ENCODE measurements at regions not wholly inside any gene's neighbourhood (a gene's known extent, or its start where the extent isn't known, plus 50 kb on each side); places are given as distances from the start of the nearest gene placed in this dataset.

- TF ChIP-seq CTCF (IDR thresholded peaks at IDR 0.05; ENCODE audit: low read depth, low read length) (no peak), MYC (IDR thresholded peaks at IDR 0.05; ENCODE audit: low read depth, low read length) (0 out of 2 replicates have a peak, but pooled peaks have one; percentile 3), POLR2A (IDR thresholded peaks at IDR 0.05; ENCODE audit: extremely low read depth, insufficient read length) (no peak), MAX (IDR thresholded peaks at IDR 0.05; ENCODE audit: low read depth, low read length) (0 out of 2 replicates have a peak, but pooled peaks have one; percentile 23)
These were observed 105.7 kb downstream of the SYF2 start for GRCh38 chr1:25126562-25126961.

Data from NB4 (cell line).